Keratinocyte (primary cell): ENCODE measurements at regions not wholly inside any gene's neighbourhood (a gene's known extent, or its start where the extent isn't known, plus 50 kb on each side); places are given as distances from the start of the nearest gene placed in this dataset.

ENCODE experiments used
- CTCF ChIP-seq, 3 experiments: IDR thresholded peaks in 1 of 3; conservative IDR thresholded peaks in 1 of 3; optimal IDR thresholded peaks in 1 of 3; 2 replicates in 2 of 3; 3 replicates in 1 of 3; pipeline versions ENCODE3 to v1.5.1; 2011; ENCODE audit warnings: low read length in 3 of 3, mild to moderate bottlenecking in 3 of 3, moderate library complexity in 2 of 3, control low read depth in 1 of 3, inconsistent platforms in 1 of 3; ENCODE audit not compliant: insufficient read depth in 2 of 3; ENCODE audit errors: extremely low read depth in 1 of 3
- EZH2 ChIP-seq: IDR thresholded peaks from one replicate; pipeline ENCODE4 v1.6.1; 2012; ENCODE audit warnings: inconsistent platforms, mild to moderate bottlenecking, low read length, moderate library complexity

- no peak for TF ChIP-seq CTCF (optimal IDR thresholded peaks at IDR 0.05 in 1 of 3, IDR thresholded peaks at IDR 0.05 in 1 of 3, conservative IDR thresholded peaks at IDR 0.05 in 1 of 3; ENCODE audit: extremely low read depth in 1 of 3, insufficient read depth in 2 of 3, low read length in 3 of 3)
- TF ChIP-seq EZH2: no peak
These were observed 1012.1 kb downstream of the CNTNAP5 start for GRCh38 chr2:125037135-125037653.
